GDM1 (cell line): ENCODE measurements at regions not wholly inside any gene's neighbourhood (a gene's known extent, or its start where the extent isn't known, plus 50 kb on each side); places are given as distances from the start of the nearest gene placed in this dataset.

Experiments used
- DNase-seq: peaks from one replicate; lab custom pipeline; 2025; lab: John Stamatoyannopoulos, UW

GRCh38 chr9:113646946-113647914, 183.7 kb downstream of the RGS3 start:
- DNase-seq, result no peak

- DNase-seq, result no peak
Measured at GRCh38 chr9:113648048-113648447, 184.5 kb downstream of the RGS3 start.

GRCh38 chr9:113648586-113648985, 185.1 kb downstream of the RGS3 start:
- no peak for DNase-seq

GRCh38 chr9:113649054-113649453, 185.5 kb downstream of the RGS3 start:
- DNase-seq, result no peak

- no peak for DNase-seq
Measured at GRCh38 chr9:113649855-113650206, 186.3 kb downstream of the RGS3 start.

GRCh38 chr9:113650207-113651131, 186.9 kb downstream of the RGS3 start:
- DNase-seq, result no peak

- no peak for DNase-seq
Measured at GRCh38 chr9:113651896-113652295, 188.4 kb downstream of the RGS3 start.

GRCh38 chr9:113652355-113653152, 189.0 kb downstream of the RGS3 start:
- DNase-seq, result no peak

GRCh38 chr9:113653746-113654604, 190.4 kb downstream of the RGS3 start:
- DNase-seq, result no peak

GRCh38 chr9:113654605-113655428, 191.3 kb downstream of the RGS3 start:
- DNase-seq, result no peak

- no peak for DNase-seq
Measured at GRCh38 chr9:113656771-113657670, 193.5 kb downstream of the RGS3 start.

- peak; percentile 62 for DNase-seq
Measured at GRCh38 chr9:113657765-113658544, 194.4 kb downstream of the RGS3 start.

- DNase-seq, result no peak
Measured at GRCh38 chr9:113658545-113658895, 195.0 kb downstream of the RGS3 start.

- DNase-seq, result no peak
Measured at GRCh38 chr9:113659039-113659438, 195.5 kb downstream of the RGS3 start.

- DNase-seq, result no peak
Measured at GRCh38 chr9:113659740-113660139, 196.2 kb downstream of the RGS3 start.

GRCh38 chr9:113660196-113660595, 196.7 kb downstream of the RGS3 start:
- DNase-seq, result no peak

- no peak for DNase-seq
Measured at GRCh38 chr9:113661074-113661473, 197.5 kb downstream of the RGS3 start.

GRCh38 chr9:113664181-113664875, 200.8 kb downstream of the RGS3 start:
- no peak for DNase-seq
